OCI-LY7 (cell line): ENCODE measurements at regions not wholly inside any gene's neighbourhood (a gene's known extent, or its start where the extent isn't known, plus 50 kb on each side); places are given as distances from the start of the nearest gene placed in this dataset.

ENCODE experiments used
- EZH2phosphoT487 ChIP-seq: fragments of 200-600 bp; sonication (generic); IDR thresholded peaks from 2 replicates; pipeline ENCODE4 v1.6.1; 2018; ENCODE audit warnings: low read depth, borderline replicate concordance, mild to moderate bottlenecking, mixed run types, antibody characterized with exemption, low read length, moderate library complexity, mixed read lengths
- TF ChIP-seq, protein P1 (sequence below): fragments of 200-600 bp; sonication (generic); conservative IDR thresholded peaks from 2 replicates; pipeline ENCODE4 v1.5.1; 2014; ENCODE audit warnings: mild to moderate bottlenecking, antibody characterized with exemption, low read length, moderate library complexity, mixed read lengths

- TF ChIP-seq, protein P1, sequence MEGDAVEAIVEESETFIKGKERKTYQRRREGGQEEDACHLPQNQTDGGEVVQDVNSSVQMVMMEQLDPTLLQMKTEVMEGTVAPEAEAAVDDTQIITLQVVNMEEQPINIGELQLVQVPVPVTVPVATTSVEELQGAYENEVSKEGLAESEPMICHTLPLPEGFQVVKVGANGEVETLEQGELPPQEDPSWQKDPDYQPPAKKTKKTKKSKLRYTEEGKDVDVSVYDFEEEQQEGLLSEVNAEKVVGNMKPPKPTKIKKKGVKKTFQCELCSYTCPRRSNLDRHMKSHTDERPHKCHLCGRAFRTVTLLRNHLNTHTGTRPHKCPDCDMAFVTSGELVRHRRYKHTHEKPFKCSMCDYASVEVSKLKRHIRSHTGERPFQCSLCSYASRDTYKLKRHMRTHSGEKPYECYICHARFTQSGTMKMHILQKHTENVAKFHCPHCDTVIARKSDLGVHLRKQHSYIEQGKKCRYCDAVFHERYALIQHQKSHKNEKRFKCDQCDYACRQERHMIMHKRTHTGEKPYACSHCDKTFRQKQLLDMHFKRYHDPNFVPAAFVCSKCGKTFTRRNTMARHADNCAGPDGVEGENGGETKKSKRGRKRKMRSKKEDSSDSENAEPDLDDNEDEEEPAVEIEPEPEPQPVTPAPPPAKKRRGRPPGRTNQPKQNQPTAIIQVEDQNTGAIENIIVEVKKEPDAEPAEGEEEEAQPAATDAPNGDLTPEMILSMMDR, result no peak
- no peak for TF ChIP-seq EZH2phosphoT487
Measured at GRCh38 chr17:70956726-70957125, 787.4 kb downstream of the KCNJ2 start.
